Omental fat pad (tissue), 3 donors: ENCODE measurements at regions not wholly inside any gene's neighbourhood (a gene's known extent, or its start where the extent isn't known, plus 50 kb on each side); places are given as distances from the start of the nearest gene placed in this dataset.

Source experiments
- ATAC-seq: fragments of 150-250 bp; one replicate; pipeline ENCODE4 v1.9.1; 2016; ENCODE audit warnings: mild to moderate bottlenecking, moderate library complexity; ENCODE audit not compliant: low FRiP score
- DNase-seq: peaks from one replicate; pipeline ENCODE4 v3.0.0-alpha.2; 2019; ENCODE audit warnings: low spot score
- CTCF ChIP-seq, 3 donors: fragments of 450-650 bp; IDR thresholded peaks; one replicate each; pipeline ENCODE4 v1.5.1; 2016 to 2017; ENCODE audit warnings: antibody characterized with exemption in 3 of 3, mild to moderate bottlenecking in 3 of 3, moderate library complexity in 2 of 3

GRCh38 chr1:55593298-55593697 lies 378.1 kb upstream of the USP24 start:
- ATAC-seq, result no peak
- DNase-seq, result no peak
- TF ChIP-seq CTCF (IDR thresholded peaks at IDR 0.05), result no peak

GRCh38 chr1:55592122-55592521 lies 377.0 kb upstream of the USP24 start:
- DNase-seq (no peak), ATAC-seq (no peak)
- TF ChIP-seq CTCF (IDR thresholded peaks at IDR 0.05), result no peak

GRCh38 chr1:55589671-55590297 lies 374.6 kb upstream of the USP24 start:
- DNase-seq (no peak), ATAC-seq (no peak)

GRCh38 chr1:55588309-55588708 lies 373.1 kb upstream of the USP24 start:
- DNase-seq, result no peak
- no peak for ATAC-seq

More at GRCh38 chr1:55589671-55590297, 374.6 kb upstream of the USP24 start:
- TF ChIP-seq CTCF (IDR thresholded peaks at IDR 0.05), result no peak

GRCh38 chr1:55586771-55587170 lies 371.6 kb upstream of the USP24 start:
- DNase-seq (no peak), ATAC-seq (no peak)
- no peak for TF ChIP-seq CTCF (IDR thresholded peaks at IDR 0.05)

More at GRCh38 chr1:55588309-55588708, 373.1 kb upstream of the USP24 start:
- TF ChIP-seq CTCF (IDR thresholded peaks at IDR 0.05), result no peak

GRCh38 chr1:55585402-55585792 lies 370.2 kb upstream of the USP24 start:
- DNase-seq, result no peak
- TF ChIP-seq CTCF (IDR thresholded peaks at IDR 0.05), result no peak
- ATAC-seq, result no peak
